ENCODE measurements at regions not wholly inside any gene's neighbourhood (a gene's known extent, or its start where the extent isn't known, plus 50 kb on each side); places are given as distances from the start of the nearest gene placed in this dataset. TPM values are rescaled to one million over a fixed set of nuclear protein-coding genes. Genes with fewer than 3 reads are reported as not detected.
A peak's percentile ranks its signal among the peaks of the same experiment; 100 is the strongest.

DNA sequence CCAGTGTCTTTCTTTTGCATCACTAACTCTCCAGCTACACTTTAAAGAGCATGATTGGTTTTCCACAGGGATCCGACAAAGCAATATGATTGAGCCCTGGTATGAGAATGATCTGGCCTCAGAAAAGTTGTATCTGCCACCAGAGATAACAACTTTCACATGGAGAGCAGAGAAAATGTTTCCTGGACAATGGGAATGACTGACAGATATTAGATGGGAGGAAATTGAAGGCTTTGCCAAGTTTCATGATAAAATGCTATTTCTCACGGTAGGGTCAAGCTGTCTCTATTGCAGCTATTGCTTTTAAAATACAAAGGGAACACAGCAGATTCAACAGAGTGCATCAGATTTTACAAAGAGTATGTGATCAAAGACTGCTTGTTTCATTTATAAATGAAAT is 56.4 kb upstream of the GLIS3 start:
- no CpG with 5 or more reads among the region's 2 CpGs for WGBS (ENCODE audit: extremely low coverage, insufficient coverage, low lambda C conversion rate)
- H2BK15ac ChIP-seq (replicated peaks; ENCODE audit: low read depth): no peak overlapping the region
- H3K56ac ChIP-seq (ENCODE audit: low read length): no peak overlapping the region
- H3K4me3 ChIP-seq (ENCODE audit: low read length): no peak overlapping the region
- no peaks in the 10 kb centered on the region for H3K4me1 ChIP-seq (ENCODE audit: control insufficient read depth, low read depth, low read length)
- no peak overlapping the region for H3K9ac ChIP-seq (ENCODE audit: low read length)
- H3K18ac ChIP-seq (ENCODE audit: low read length): no peak overlapping the region
- H4K5ac ChIP-seq (ENCODE audit: low read length): no peak overlapping the region
- no peak overlapping the region for H3K4ac ChIP-seq (ENCODE audit: low read depth, low read length)
- no peak for DNase-seq
- H3K36me3 ChIP-seq (ENCODE audit: control insufficient read depth, insufficient read depth, low read length): no peaks in the 10 kb centered on the region
- no peaks in the 10 kb centered on the region for H3K79me2 ChIP-seq (ENCODE audit: control insufficient read depth, insufficient read depth, low read length)
- no peaks in the 10 kb centered on the region for H3K79me1 ChIP-seq (ENCODE audit: low read length)
- no peak overlapping the region for H4K8ac ChIP-seq (ENCODE audit: low read depth, low read length)
- H2BK120ac ChIP-seq (ENCODE audit: low read depth, low read length): no peak overlapping the region
- H2BK5ac ChIP-seq (ENCODE audit: low read length): no peak overlapping the region
- H2AK5ac ChIP-seq (ENCODE audit: low read length): no peak overlapping the region
- no peak overlapping the region for H3K23ac ChIP-seq (ENCODE audit: low read length)
- no peak overlapping the region for H3K4me2 ChIP-seq (ENCODE audit: low read length)
- H3K27me3 ChIP-seq (ENCODE audit: insufficient read depth, low read length, poor library complexity): no peaks in the 10 kb centered on the region
- no peak overlapping the region for H3K27ac ChIP-seq (ENCODE audit: low read depth, low read length)

DNA sequence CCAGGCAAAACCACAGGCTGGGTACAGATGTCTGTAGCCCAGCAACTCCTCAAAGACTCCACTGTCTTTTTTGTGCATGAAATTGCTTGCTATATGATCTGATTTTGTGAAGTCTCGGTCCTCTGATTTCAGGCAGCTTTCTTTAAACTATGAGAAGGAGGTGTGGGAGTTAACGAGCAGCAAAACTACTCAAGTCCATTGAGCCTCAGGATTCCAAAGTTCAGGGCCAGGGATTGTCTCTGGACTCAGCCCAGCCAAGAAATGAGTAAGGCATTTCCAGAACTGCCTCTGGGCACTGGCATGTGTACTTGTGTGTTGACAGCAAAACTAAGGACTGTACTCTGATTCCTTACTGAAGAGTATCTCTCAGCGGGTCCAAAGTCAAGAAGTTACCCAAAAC is 53.4 kb upstream of the GLIS3 start:
- Histone ChIP-seq H3K4ac (ENCODE audit: low read depth, low read length) (no peak overlapping the region), H3K27ac (ENCODE audit: low read depth, low read length) (no peak overlapping the region), H2BK15ac (replicated peaks; ENCODE audit: low read depth) (no peak overlapping the region), H3K27me3 (ENCODE audit: insufficient read depth, low read length, poor library complexity) (no peaks in the 10 kb centered on the region), H3K23ac (ENCODE audit: low read length) (no peak overlapping the region), H3K79me2 (ENCODE audit: control insufficient read depth, insufficient read depth, low read length) (no peaks in the 10 kb centered on the region), H2BK5ac (ENCODE audit: low read length) (no peak overlapping the region), H4K5ac (ENCODE audit: low read length) (no peak overlapping the region), H3K4me1 (ENCODE audit: control insufficient read depth, low read depth, low read length) (no peaks in the 10 kb centered on the region), H3K56ac (ENCODE audit: low read length) (no peak overlapping the region), H3K4me2 (ENCODE audit: low read length) (no peak overlapping the region), H3K79me1 (ENCODE audit: low read length) (no peaks in the 10 kb centered on the region), H3K9ac (ENCODE audit: low read length) (no peak overlapping the region), H4K8ac (ENCODE audit: low read depth, low read length) (no peak overlapping the region), H2AK5ac (ENCODE audit: low read length) (no peak overlapping the region), H3K4me3 (ENCODE audit: low read length) (no peak overlapping the region), H3K18ac (ENCODE audit: low read length) (no peak overlapping the region), H3K36me3 (ENCODE audit: control insufficient read depth, insufficient read depth, low read length) (no peaks in the 10 kb centered on the region), H2BK120ac (ENCODE audit: low read depth, low read length) (no peak overlapping the region)
- no peak for DNase-seq
- no CpG with 5 or more reads among the region's 3 CpGs for WGBS (ENCODE audit: extremely low coverage, insufficient coverage, low lambda C conversion rate)

DNA sequence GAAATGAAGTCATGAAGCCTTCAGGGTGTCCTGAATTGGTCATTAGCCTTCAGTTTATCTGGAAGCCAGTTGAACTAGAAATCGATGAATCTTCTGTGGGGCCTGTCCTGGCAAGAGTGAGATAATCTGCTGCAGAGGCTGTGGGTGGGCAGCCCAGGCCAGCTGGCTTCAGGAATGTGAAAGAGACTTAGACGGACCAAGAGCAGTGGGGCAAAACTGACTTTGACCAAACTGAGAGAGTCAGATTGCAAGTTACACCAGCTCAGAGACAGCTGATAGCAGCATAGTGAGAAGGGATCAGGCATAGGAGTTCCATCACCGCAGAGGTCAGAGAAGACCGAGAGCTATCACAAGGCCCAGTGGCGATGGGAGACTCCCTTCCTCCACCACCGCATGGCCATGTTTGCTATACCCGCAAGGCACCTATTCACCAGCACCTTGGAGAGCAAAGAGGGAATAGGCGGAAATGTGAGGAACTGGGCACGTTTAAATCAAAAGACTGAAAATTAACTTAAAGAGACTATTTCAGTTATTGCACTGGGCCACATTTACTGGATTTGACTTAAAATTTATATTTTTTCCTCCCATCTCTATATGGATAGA is 50.0 kb upstream of the GLIS3 start:
- DNase-seq: peak; percentile 44
- H3K4me3 ChIP-seq (ENCODE audit: low read length): no peak overlapping the region
- no peak overlapping the region for H3K56ac ChIP-seq (ENCODE audit: low read length)
- H2BK5ac ChIP-seq (ENCODE audit: low read length): no peak overlapping the region
- H4K8ac ChIP-seq (ENCODE audit: low read depth, low read length): no peak overlapping the region
- H2AK5ac ChIP-seq (ENCODE audit: low read length): no peak overlapping the region
- no peak overlapping the region for H3K23ac ChIP-seq (ENCODE audit: low read length)
- no peak overlapping the region for H3K9ac ChIP-seq (ENCODE audit: low read length)
- peaks cover 2% of the 10 kb centered on the region for H3K4me1 ChIP-seq (ENCODE audit: control insufficient read depth, low read depth, low read length)
- H3K79me1 ChIP-seq (ENCODE audit: low read length): no peaks in the 10 kb centered on the region
- no peak overlapping the region for H2BK120ac ChIP-seq (ENCODE audit: low read depth, low read length)
- no CpG with 5 or more reads among the region's 9 CpGs for whole genome bisulfite sequencing (ENCODE audit: extremely low coverage, insufficient coverage, low lambda C conversion rate)
- no peaks in the 10 kb centered on the region for H3K79me2 ChIP-seq (ENCODE audit: control insufficient read depth, insufficient read depth, low read length)
- H3K27me3 ChIP-seq (ENCODE audit: insufficient read depth, low read length, poor library complexity): no peaks in the 10 kb centered on the region
- no peak overlapping the region for H3K4ac ChIP-seq (ENCODE audit: low read depth, low read length)
- no peaks in the 10 kb centered on the region for H3K36me3 ChIP-seq (ENCODE audit: control insufficient read depth, insufficient read depth, low read length)
- H3K27ac ChIP-seq (ENCODE audit: low read depth, low read length): no peak overlapping the region
- H4K5ac ChIP-seq (ENCODE audit: low read length): no peak overlapping the region
- no peak overlapping the region for H2BK15ac ChIP-seq (replicated peaks; ENCODE audit: low read depth)
- no peak overlapping the region for H3K18ac ChIP-seq (ENCODE audit: low read length)
- no peak overlapping the region for H3K4me2 ChIP-seq (ENCODE audit: low read length)

Small RNA genes in the stretch of these regions (small RNA-seq; reads per million reads assigned to genes)
- not detected for gene RNU6-694P (ENCODE audit: insufficient read depth)

All from mesendoderm (in vitro differentiated cells).